ENCODE measurements at regions not wholly inside any gene's neighbourhood (a gene's known extent, or its start where the extent isn't known, plus 50 kb on each side); places are given as distances from the start of the nearest gene placed in this dataset.

GRCh38 chr11:119802670-119803069 is 73.7 kb upstream of the NECTIN1 start:
- TF ChIP-seq CTCF (IDR thresholded peaks at IDR 0.05) (no peak), POLR2A (IDR thresholded peaks at IDR 0.05) (no peak)

Measured in Peyer's patch (tissue), 4 donors.